ENCODE measurements at regions not wholly inside any gene's neighbourhood (a gene's known extent, or its start where the extent isn't known, plus 50 kb on each side); places are given as distances from the start of the nearest gene placed in this dataset.

DNA sequence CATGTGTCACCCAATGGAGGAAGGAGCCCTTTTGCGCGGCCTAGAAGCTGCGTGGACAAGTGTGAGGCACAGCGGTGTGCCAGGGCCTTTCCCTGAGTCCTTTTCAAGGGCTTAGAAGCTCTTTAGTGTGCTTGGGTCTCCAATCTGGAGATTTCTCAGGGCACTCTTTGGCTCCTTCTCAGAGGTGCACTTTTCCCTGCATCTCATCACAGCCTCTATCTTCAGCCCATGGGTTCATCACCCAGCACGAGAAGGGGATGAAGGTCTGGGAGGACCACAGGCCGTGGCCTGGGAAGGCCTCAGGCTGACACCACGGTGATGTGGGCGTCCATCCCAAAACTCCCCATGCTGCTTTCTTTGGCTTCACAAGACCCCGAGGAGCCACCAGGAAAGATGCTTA lies 233.4 kb downstream of the TEX36 start:
- H3K9me3 Mint-ChIP-seq, result no peaks in the 10 kb centered on the region
- H3K4me3 Mint-ChIP-seq, result no peak overlapping the region
- peaks cover 13% of the 10 kb centered on the region for H3K27me3 Mint-ChIP-seq (ENCODE audit: low read depth)
- no peak for TF ChIP-seq CTCF (IDR thresholded peaks at IDR 0.05; ENCODE audit: unreplicated experiment in 3 of 3)
- no peak overlapping the region for H3K27ac Mint-ChIP-seq
- no peaks in the 10 kb centered on the region for H3K36me3 Mint-ChIP-seq (ENCODE audit: low read depth)
- H3K4me1 Mint-ChIP-seq, result no peaks in the 10 kb centered on the region

GRCh38 chr10:125448596-125448995 lies 234.4 kb downstream of the TEX36 start:
- TF ChIP-seq CTCF (IDR thresholded peaks at IDR 0.05; ENCODE audit: unreplicated experiment in 3 of 3), result no peak
- Mint-ChIP-seq H3K27ac (no peak overlapping the region), H3K27me3 (ENCODE audit: low read depth) (peaks cover 16% of the 10 kb centered on the region), H3K4me1 (no peaks in the 10 kb centered on the region), H3K36me3 (ENCODE audit: low read depth) (no peaks in the 10 kb centered on the region), H3K9me3 (no peaks in the 10 kb centered on the region), H3K4me3 (no peak overlapping the region)

GRCh38 chr10:125444790-125445189 lies 238.2 kb downstream of the TEX36 start:
- H3K36me3 Mint-ChIP-seq (ENCODE audit: low read depth), result no peaks in the 10 kb centered on the region
- TF ChIP-seq CTCF (IDR thresholded peaks at IDR 0.05; ENCODE audit: unreplicated experiment in 3 of 3), result no peak
- no peaks in the 10 kb centered on the region for H3K4me1 Mint-ChIP-seq
- no peak overlapping the region for H3K27ac Mint-ChIP-seq
- no peaks in the 10 kb centered on the region for H3K9me3 Mint-ChIP-seq
- H3K27me3 Mint-ChIP-seq (ENCODE audit: low read depth), result peaks cover 21% of the 10 kb centered on the region
- H3K4me3 Mint-ChIP-seq, result no peak overlapping the region

- no peak overlapping the region for H3K4me3 Mint-ChIP-seq
- TF ChIP-seq CTCF (IDR thresholded peaks at IDR 0.05; ENCODE audit: unreplicated experiment in 3 of 3), result no peak
- H3K36me3 Mint-ChIP-seq (ENCODE audit: low read depth), result no peaks in the 10 kb centered on the region
- no peak overlapping the region for H3K27ac Mint-ChIP-seq
- no peaks in the 10 kb centered on the region for H3K4me1 Mint-ChIP-seq
- no peaks in the 10 kb centered on the region for H3K9me3 Mint-ChIP-seq
- H3K27me3 Mint-ChIP-seq (ENCODE audit: low read depth), result peaks cover 21% of the 10 kb centered on the region
Measured at GRCh38 chr10:125442856-125443540, 240.0 kb downstream of the TEX36 start.

GRCh38 chr10:125441151-125441550 lies 241.8 kb downstream of the TEX36 start:
- H3K4me1 Mint-ChIP-seq, result no peaks in the 10 kb centered on the region
- no peak for TF ChIP-seq CTCF (IDR thresholded peaks at IDR 0.05; ENCODE audit: unreplicated experiment in 3 of 3)
- H3K27ac Mint-ChIP-seq, result no peak overlapping the region
- H3K4me3 Mint-ChIP-seq, result no peak overlapping the region
- H3K27me3 Mint-ChIP-seq (ENCODE audit: low read depth), result peaks cover 16% of the 10 kb centered on the region
- peaks cover 2% of the 10 kb centered on the region for H3K9me3 Mint-ChIP-seq
- no peaks in the 10 kb centered on the region for H3K36me3 Mint-ChIP-seq (ENCODE audit: low read depth)

DNA sequence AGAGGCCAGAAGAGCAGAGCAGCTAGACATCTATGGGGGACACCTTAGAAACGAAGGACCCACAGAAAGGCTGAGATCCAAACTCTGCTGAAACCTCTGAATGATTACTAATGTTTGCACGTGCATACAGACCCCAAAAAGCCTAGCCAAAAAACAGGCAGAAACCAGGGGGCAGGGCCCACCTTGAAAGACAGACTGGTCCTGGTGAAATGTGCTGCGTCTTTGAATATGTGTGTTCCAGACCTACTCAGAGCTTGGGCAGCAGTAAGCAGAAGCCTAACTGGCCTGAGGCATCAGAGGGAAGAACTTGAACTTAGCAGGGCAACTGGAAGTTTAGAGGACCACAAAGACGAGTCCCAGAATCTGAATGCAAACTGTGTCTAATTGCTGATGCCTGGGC lies 251.8 kb downstream of the TEX36 start:
- H3K9me3 Mint-ChIP-seq, result peaks cover 19% of the 10 kb centered on the region
- peaks cover 4% of the 10 kb centered on the region for H3K36me3 Mint-ChIP-seq (ENCODE audit: low read depth)
- peaks cover 4% of the 10 kb centered on the region for H3K27me3 Mint-ChIP-seq (ENCODE audit: low read depth)
- H3K4me1 Mint-ChIP-seq, result no peaks in the 10 kb centered on the region
- no peak for TF ChIP-seq CTCF (IDR thresholded peaks at IDR 0.05; ENCODE audit: unreplicated experiment in 3 of 3)
- H3K27ac Mint-ChIP-seq, result no peak overlapping the region
- no peak overlapping the region for H3K4me3 Mint-ChIP-seq

Measured in nephron (organoid).